Activated CD8-positive, alpha-beta memory T cell treated with anti-CD3 and anti-CD28 coated beads, Interleukin-2, amount 10 ng/mL, durations not matched to agents 7 days and 5 days (primary cell): ENCODE measurements at regions not wholly inside any gene's neighbourhood (a gene's known extent, or its start where the extent isn't known, plus 50 kb on each side); places are given as distances from the start of the nearest gene placed in this dataset.
"Not testable (repeated sequence)": the region's sequence is repeated elsewhere in the genome, so short reads cannot be mapped to it uniquely, and the experiment has no call there.

Experiments used
- ATAC-seq: fragments of 150-1000 bp; cut with Tn5 transposase; one replicate; pipeline ENCODE4 v1.10.0; 2021; ENCODE audit warnings: moderate library complexity
- CTCF ChIA-PET: fragments of 350-600 bp; sonication (Branson Sonifier 250); formaldehyde crosslinking; loops from one replicate; lab custom pipeline; 2021; ENCODE audit warnings: antibody characterized with exemption; lab: Charles Lee
- DNase-seq: peaks from one replicate; pipeline ENCODE4 v3.0.0-alpha.2; 2020
- H3K27ac Mint-ChIP-seq: one replicate; pipeline ENCODE4 v1.8.0; 2021; ENCODE audit warnings: mild to moderate bottlenecking, mixed read lengths
- H3K27me3 Mint-ChIP-seq: one replicate; pipeline ENCODE4 v1.8.0; 2021; ENCODE audit warnings: mixed read lengths
- H3K36me3 Mint-ChIP-seq: one replicate; pipeline ENCODE4 v1.8.0; 2021; ENCODE audit warnings: mild to moderate bottlenecking, mixed read lengths
- H3K4me1 Mint-ChIP-seq: one replicate; pipeline ENCODE4 v1.8.0; 2021; ENCODE audit warnings: mixed read lengths
- H3K4me3 Mint-ChIP-seq: one replicate; pipeline ENCODE4 v1.8.0; 2021; ENCODE audit warnings: mild to moderate bottlenecking, moderate library complexity, mixed read lengths
- H3K9me3 Mint-ChIP-seq: one replicate; pipeline ENCODE4 v1.8.0; 2022; ENCODE audit warnings: low read depth, mixed read lengths

DNA sequence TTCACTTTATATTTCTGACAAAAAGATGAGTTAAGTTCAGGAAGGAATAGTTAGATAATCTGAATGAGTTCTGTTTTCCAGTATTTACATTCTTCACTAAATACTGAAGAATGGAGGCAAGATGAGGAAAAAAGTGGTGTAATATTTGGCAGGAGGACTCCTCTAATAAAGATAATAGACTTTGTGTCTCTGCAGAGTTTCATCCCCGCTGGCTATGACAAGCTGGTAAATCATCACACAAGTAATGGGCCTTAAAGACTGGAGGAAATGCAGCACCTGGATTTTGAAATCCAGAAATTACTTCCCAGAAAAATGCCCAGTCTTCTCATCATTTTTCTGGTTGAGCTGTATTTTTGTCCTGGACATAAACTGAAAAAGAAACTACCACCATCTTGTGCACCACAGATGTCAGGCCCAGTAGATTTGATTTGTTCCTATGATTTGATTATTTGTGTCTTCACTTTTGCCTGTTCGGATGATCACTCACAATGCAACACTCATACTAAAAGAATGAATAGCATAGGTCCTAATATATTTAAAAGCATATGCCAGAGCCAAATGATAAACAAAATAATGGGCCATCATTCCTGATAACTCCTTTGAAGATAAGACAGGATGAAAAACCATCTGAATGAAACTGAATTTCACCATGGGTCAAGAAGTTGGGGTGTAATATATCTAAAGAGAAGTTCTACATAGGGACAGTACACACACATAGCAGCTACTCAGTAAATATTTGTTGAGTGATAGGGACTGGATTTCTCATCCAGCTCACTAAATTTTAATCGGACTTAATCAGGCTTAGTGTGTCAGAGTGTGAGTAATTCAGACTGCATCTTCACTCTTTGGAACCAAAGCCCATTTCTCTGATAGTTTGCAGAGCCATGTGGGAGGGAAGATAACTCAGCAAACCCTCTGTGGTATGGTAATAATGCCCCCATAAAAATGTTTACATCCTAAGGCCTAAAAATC, 200.5 kb downstream of the HINT1 start:
- Mint-ChIP-seq H3K4me3 (no peak overlapping the region), H3K9me3 (peaks cover 6% of the 10 kb centered on the region), H3K36me3 (no peaks in the 10 kb centered on the region), H3K27me3 (no peaks in the 10 kb centered on the region), H3K4me1 (no peaks in the 10 kb centered on the region), H3K27ac (no peak overlapping the region)
- CTCF ChIA-PET, result no interaction called here
- DNase-seq (no peak), ATAC-seq (no peak)

GRCh38 chr5:130963798-130964197, 201.3 kb downstream of the HINT1 start:
- H3K4me1 Mint-ChIP-seq, result no peaks in the 10 kb centered on the region
- CTCF ChIA-PET, result no interaction called here
- H3K27me3 Mint-ChIP-seq, result no peaks in the 10 kb centered on the region
- H3K9me3 Mint-ChIP-seq, result peaks cover 6% of the 10 kb centered on the region
- ATAC-seq (no peak), DNase-seq (no peak)
- no peak overlapping the region for H3K4me3 Mint-ChIP-seq
- H3K27ac Mint-ChIP-seq, result no peak overlapping the region
- H3K36me3 Mint-ChIP-seq, result no peaks in the 10 kb centered on the region

DNA sequence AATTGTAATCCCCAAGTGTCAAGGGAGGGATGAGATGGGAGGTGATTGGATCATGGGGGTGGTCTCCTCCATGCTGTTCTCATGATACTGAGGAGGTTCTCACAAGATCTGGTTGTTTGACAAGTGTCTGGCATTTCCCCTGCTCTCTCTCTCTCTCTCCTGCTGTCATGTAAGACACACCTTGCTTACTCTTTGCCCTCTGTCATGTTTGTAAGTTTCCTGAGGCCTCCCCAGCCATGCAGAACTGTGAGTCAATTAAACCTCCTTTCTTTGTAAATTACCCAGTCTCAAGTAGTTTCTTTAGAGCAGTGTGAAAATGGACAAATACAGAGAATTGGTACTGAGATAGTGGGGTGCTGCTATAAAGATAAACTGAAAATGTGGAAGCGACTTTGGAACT, 207.9 kb downstream of the HINT1 start:
- no peak for ATAC-seq

DNA sequence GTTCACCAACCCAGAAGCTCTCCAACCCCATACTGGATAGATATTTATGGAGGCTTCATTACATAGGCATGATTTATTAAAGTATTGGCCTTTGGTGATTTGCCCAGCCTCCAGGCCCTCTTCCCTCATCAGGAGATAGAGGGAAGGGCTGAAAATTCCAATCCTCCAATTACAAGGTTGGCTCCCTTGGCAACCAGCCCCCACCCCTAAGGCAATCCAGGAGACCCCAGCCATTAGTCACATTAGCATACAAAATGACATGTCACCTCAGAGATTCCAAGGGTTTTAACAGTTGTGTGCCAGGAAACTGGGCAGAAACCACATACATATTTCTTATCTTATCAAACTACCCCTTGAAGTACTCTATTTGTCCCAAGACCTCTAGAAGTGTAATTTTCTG, 210.0 kb downstream of the HINT1 start:
- Mint-ChIP-seq H3K36me3 (no peaks in the 10 kb centered on the region), H3K27ac (no peak overlapping the region), H3K4me3 (no peak overlapping the region), H3K27me3 (peaks cover 4% of the 10 kb centered on the region), H3K4me1 (no peaks in the 10 kb centered on the region), H3K9me3 (peaks cover 5% of the 10 kb centered on the region)
- no peak for ATAC-seq
- CTCF ChIA-PET, result no interaction called here
- DNase-seq, result no peak

More for the DNA sequence above, 207.9 kb downstream of the HINT1 start:
- Mint-ChIP-seq H3K27ac (no peak overlapping the region), H3K4me1 (no peaks in the 10 kb centered on the region), H3K4me3 (no peak overlapping the region), H3K9me3 (peaks cover 5% of the 10 kb centered on the region), H3K36me3 (no peaks in the 10 kb centered on the region), H3K27me3 (no peaks in the 10 kb centered on the region)
- CTCF ChIA-PET, result no interaction called here
- no peak for DNase-seq

DNA sequence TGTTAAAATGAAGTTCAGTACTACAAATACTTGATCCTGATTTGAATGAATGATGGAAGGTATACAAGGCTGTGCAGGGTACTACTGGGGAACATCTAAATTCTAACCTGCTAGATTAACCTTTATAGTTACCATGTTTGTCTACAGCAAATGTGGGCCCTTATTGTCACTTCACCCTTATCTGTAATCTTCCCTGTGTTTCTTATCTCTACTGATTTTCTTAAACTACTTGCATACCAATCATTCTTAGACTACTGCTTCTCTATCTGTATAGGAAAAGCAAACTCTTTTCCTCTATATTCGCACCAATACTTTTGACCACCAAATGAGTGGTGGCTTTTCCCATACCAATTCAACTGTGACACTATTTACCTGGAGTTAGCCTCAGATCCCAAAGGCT, 210.7 kb downstream of the HINT1 start:
- H3K27me3 Mint-ChIP-seq, result peaks cover 4% of the 10 kb centered on the region
- DNase-seq (no peak), ATAC-seq (no peak)
- H3K9me3 Mint-ChIP-seq, result peaks cover 5% of the 10 kb centered on the region
- no peaks in the 10 kb centered on the region for H3K36me3 Mint-ChIP-seq
- CTCF ChIA-PET, result no interaction called here
- H3K27ac Mint-ChIP-seq, result no peak overlapping the region
- H3K4me3 Mint-ChIP-seq, result no peak overlapping the region
- H3K4me1 Mint-ChIP-seq, result no peaks in the 10 kb centered on the region

DNA sequence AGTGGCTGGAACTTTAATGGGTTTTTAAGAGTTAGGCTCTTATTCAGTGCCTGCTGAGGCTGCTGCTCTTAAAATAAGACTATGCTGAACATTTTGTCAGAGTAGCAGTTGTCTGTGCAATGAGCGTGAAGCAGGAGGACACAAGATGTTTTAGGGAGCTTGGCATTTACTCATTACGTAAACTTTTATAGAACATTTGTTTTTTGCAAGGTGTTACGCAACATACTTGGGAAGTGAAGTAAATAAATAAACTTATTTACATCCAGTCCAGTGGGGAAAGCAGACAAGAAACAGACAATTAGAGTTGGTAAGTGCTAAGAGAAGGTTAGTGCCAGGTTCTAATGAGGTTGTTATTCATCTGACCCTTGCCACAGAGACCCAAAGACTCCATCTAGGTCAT, 226.0 kb downstream of the HINT1 start:
- no peaks in the 10 kb centered on the region for H3K27me3 Mint-ChIP-seq
- H3K4me1 Mint-ChIP-seq, result no peaks in the 10 kb centered on the region
- DNase-seq (no peak), ATAC-seq (no peak)
- no peaks in the 10 kb centered on the region for H3K9me3 Mint-ChIP-seq
- no peak overlapping the region for H3K27ac Mint-ChIP-seq
- H3K4me3 Mint-ChIP-seq, result no peak overlapping the region
- H3K36me3 Mint-ChIP-seq, result no peaks in the 10 kb centered on the region
- CTCF ChIA-PET, result no interaction called here

- CTCF ChIA-PET, result no interaction called here
- ATAC-seq (no peak), DNase-seq (no peak)
- Mint-ChIP-seq H3K27ac (no peak overlapping the region), H3K4me1 (no peaks in the 10 kb centered on the region), H3K9me3 (no peaks in the 10 kb centered on the region), H3K4me3 (no peak overlapping the region), H3K27me3 (no peaks in the 10 kb centered on the region), H3K36me3 (no peaks in the 10 kb centered on the region)
Observed at GRCh38 chr5:130937046-130937445, 228.0 kb downstream of the HINT1 start.

DNA sequence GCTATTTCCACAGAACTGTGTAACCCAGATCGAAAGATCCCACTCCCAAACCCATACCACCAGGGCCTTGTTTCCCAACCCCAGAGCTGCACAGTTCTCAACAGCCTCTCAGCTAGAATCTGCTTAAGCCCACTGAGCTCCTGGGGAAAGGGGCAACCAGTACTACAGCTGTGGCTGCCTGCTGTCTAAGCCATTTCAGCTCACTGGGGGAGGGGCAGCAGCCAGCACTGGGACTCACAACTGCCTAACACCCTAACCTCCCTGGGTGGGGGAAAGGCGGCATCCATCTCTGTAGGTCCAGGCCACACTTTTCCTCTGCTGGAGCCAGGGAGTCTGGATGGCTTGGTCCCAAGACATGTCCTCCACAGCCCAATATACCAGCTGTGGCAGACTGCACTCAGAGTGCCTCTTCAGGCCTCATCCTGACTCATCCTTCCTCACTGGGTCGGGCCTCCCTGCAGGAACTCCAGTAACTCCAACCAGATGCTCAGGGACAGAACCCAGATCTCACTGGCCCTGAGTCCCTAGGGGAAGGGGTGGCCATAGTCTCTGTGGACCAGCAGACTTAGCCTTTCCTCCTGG, 241.4 kb downstream of the HINT1 start:
- no peak for ATAC-seq
- DNase-seq, result no peak
- H3K4me3 Mint-ChIP-seq, result no peak overlapping the region
- no peak overlapping the region for H3K27ac Mint-ChIP-seq
- no peaks in the 10 kb centered on the region for H3K36me3 Mint-ChIP-seq
- no peaks in the 10 kb centered on the region for H3K4me1 Mint-ChIP-seq
- H3K27me3 Mint-ChIP-seq, result no peaks in the 10 kb centered on the region
- H3K9me3 Mint-ChIP-seq, result no peaks in the 10 kb centered on the region
- CTCF ChIA-PET, result no interaction called here

GRCh38 chr5:130912088-130912487, 253.0 kb downstream of the HINT1 start:
- peaks cover 2% of the 10 kb centered on the region for H3K9me3 Mint-ChIP-seq
- H3K36me3 Mint-ChIP-seq, result no peaks in the 10 kb centered on the region
- H3K27me3 Mint-ChIP-seq, result peaks cover 5% of the 10 kb centered on the region
- no peak overlapping the region for H3K4me3 Mint-ChIP-seq
- ATAC-seq (no peak), DNase-seq (no peak)
- H3K4me1 Mint-ChIP-seq, result no peaks in the 10 kb centered on the region
- H3K27ac Mint-ChIP-seq, result no peak overlapping the region
- CTCF ChIA-PET, result no interaction called here

DNA sequence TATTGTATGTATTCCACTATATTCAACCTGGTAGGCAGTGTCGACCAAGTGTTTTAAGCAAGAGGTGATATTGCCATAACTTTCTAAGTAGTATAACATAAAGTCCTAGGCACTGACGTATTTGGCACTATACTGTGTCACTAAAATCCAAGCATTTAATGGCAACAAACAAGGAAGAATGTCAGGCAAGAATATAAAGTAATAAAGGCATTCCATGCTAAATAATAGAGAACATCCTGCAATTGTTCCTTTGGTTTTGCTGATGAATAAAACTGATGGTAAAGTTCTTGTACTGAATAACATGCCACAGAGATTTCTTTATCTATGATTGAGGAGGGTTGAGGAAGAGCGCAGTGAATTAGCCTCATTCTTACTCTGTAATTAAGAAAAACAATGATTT, 256.9 kb downstream of the HINT1 start:
- H3K27ac Mint-ChIP-seq, result no peak overlapping the region
- peaks cover 2% of the 10 kb centered on the region for H3K9me3 Mint-ChIP-seq
- ATAC-seq (no peak), DNase-seq (no peak)
- H3K4me1 Mint-ChIP-seq, result no peaks in the 10 kb centered on the region
- H3K27me3 Mint-ChIP-seq, result no peaks in the 10 kb centered on the region
- CTCF ChIA-PET, result no interaction called here
- H3K4me3 Mint-ChIP-seq, result no peak overlapping the region
- no peaks in the 10 kb centered on the region for H3K36me3 Mint-ChIP-seq

DNA sequence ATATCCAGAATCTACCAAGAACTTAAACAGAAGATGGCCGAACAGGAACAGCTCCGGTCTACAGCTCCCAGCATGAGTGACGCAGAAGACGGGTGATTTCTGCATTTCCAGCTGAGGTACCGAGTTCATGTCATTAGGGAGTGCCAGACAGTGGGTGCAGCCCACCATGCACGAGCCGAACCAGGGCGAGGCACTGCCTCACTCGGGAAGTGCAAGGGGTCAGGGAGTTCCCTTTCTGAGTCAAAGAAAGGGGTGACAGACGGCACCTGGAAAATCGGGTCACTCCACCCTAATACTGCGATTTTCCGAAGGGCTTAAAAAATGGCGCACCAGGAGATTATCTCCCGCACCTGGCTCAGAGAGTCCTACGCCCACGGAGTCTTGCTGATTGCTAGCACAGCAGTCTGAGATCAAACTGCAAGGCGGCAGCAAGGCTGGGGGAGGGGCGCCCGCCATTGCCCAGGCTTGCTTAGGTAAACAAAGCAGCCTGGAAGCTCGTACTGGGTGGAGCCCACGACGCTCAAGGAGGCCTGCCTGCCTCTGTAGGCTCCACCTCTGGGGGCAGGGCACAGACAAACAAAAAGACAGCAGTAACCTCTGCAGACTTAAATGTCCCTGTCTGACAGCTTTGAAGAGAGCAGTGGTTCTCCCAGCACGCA, 267.4 kb downstream of the HINT1 start:
- H3K27ac Mint-ChIP-seq, H3K4me1 Mint-ChIP-seq, ATAC-seq, H3K9me3 Mint-ChIP-seq, H3K36me3 Mint-ChIP-seq, H3K27me3 Mint-ChIP-seq, DNase-seq, CTCF ChIA-PET, H3K4me3 Mint-ChIP-seq: not testable (repeated sequence)

- H3K9me3 Mint-ChIP-seq, DNase-seq, H3K27ac Mint-ChIP-seq, H3K27me3 Mint-ChIP-seq, H3K4me1 Mint-ChIP-seq, H3K4me3 Mint-ChIP-seq, ATAC-seq, CTCF ChIA-PET, H3K36me3 Mint-ChIP-seq: not testable (repeated sequence)
Observed at GRCh38 chr5:130897181-130897536, 267.9 kb downstream of the HINT1 start.

- Mint-ChIP-seq H3K36me3 (no peaks in the 10 kb centered on the region), H3K4me1 (no peaks in the 10 kb centered on the region), H3K27me3 (peaks cover 10% of the 10 kb centered on the region), H3K9me3 (no peaks in the 10 kb centered on the region), H3K27ac (no peak overlapping the region), H3K4me3 (no peak overlapping the region)
- DNase-seq, result no peak
- CTCF ChIA-PET, result no interaction called here
- no peak for ATAC-seq
Observed at GRCh38 chr5:130896636-130897035, 268.4 kb downstream of the HINT1 start.

- Mint-ChIP-seq H3K4me1 (no peaks in the 10 kb centered on the region), H3K27me3 (peaks cover 12% of the 10 kb centered on the region)
Observed at GRCh38 chr5:130893006-130893405, 272.1 kb downstream of the HINT1 start.

More at GRCh38 chr5:130893006-130893405, 272.1 kb downstream of the HINT1 start:
- H3K9me3 Mint-ChIP-seq, result no peaks in the 10 kb centered on the region
- DNase-seq, result no peak
- CTCF ChIA-PET, result no interaction called here
- no peaks in the 10 kb centered on the region for H3K36me3 Mint-ChIP-seq
- no peak for ATAC-seq
- H3K27ac Mint-ChIP-seq, result no peak overlapping the region
- H3K4me3 Mint-ChIP-seq, result no peak overlapping the region
